GM21529 (cell line): ENCODE measurements at regions not wholly inside any gene's neighbourhood (a gene's known extent, or its start where the extent isn't known, plus 50 kb on each side); places are given as distances from the start of the nearest gene placed in this dataset.

Experiments used
- ATAC-seq: cut with Tn5 transposase; IDR thresholded peaks from one replicate; pipeline ENCODE4 v1.9.1; 2021; ENCODE audit not compliant: unreplicated experiment

DNA sequence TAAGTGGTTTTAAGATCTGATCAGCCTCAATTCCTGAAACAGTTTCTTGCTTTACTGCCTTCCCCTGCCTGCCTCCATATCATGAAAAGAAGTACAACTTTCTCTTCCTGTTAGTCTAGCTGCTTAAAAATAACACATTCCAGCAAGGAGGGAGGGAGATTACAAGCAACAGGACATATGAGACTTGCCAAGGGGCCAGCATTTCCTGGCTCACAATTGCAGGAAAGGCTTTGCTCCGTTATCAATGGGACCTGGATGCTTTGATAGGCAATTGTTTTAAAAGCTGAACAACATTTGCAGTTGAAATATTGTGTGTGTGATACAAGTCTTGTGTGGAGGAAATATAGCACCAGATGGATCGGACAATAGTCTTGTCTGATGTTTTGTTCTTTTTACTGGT is 425.0 kb downstream of the FAT4 start:
- ATAC-seq = no peak

DNA sequence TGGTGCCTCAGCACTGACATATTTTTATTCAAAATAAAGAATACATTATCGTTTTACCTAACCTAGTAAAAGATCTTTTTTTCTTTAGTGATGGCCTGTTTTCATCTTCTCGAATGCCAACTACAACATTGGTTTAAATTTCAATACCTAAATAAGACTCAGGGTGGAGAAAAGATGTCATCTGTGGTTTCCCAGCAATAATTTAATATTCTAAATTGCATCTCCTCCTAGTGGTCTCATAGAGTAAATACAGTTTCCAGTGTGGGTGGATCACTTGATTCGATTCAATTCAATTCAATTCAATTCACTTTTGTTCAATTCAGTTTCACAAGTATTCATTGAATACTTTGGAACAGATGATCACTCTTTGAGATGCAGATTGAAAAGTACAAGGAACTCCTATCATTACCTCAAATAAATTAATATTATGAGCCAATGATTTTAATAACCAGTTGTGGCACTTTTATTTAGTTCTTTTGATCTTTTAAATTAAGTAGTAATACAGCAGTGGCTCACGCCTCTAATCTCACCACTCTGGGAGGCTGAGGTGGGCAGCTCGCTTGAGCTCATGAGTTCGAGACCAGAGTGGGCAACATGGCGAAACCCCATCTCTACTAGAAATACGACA is 427.2 kb downstream of the FAT4 start:
- no peak for ATAC-seq

DNA sequence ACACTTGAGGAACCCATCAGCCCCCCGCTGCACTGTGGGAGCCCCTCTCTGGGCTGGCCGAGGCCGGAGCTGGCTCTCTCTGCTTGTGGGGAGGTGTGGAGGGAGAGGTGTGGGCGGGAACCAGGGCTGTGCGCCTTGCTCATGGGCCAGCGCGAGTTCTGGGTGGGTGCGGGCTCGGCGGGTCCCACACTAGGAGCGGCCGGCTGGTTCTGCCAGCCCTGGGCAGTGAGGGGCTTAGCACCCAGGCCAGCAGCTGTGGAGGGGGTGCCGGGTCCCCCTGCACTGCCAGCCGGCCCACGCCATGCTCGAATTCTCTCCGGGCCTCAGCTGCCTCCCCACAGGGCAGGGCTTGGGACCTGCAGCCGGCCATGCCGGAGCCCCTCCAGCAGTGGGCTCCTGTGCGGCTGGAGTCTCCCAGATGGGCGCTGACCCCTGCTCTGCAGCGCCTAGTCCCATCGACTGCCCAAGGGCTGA is 430.2 kb downstream of the FAT4 start:
- no peak for ATAC-seq

DNA sequence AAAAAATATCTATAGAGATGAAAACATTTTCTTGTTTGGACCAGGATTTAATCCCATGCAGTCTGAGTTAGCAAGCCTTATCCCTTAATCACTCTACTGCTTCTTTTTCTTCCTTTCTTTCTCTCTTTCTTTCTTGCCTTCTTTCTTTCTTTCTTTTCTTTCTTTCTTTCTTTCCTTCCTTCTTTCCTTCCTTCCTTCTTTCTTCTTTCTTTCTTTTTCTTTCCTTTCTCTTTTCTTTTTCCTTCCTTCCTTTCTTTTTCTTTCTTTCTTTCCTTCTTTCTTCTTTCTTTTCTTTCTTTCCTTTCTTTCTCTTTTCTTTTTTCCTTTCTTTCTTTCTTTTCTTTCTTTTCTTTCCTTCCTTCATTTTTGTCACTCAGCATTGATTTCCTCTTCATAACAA is 434.6 kb downstream of the FAT4 start:
- no peak for ATAC-seq

DNA sequence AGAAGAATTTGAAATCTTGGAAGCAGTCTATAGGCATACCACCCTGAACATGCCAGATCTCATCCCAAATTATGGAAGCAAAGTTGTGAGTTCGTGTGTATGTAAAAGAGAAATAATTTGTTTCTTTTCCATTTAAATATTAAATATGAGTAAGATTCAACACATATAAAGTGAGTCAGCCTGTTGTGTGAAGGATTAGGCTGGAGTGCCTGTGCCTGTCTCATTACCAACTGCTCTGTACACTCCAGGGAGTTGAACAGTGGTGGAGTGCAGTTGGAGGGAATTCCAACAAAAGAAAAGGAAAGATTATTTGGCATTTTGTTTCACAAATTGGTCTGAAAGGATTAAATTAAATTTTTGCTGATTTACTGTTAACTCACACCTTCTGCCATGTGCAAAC is 435.6 kb downstream of the FAT4 start:
- no peak for ATAC-seq

DNA sequence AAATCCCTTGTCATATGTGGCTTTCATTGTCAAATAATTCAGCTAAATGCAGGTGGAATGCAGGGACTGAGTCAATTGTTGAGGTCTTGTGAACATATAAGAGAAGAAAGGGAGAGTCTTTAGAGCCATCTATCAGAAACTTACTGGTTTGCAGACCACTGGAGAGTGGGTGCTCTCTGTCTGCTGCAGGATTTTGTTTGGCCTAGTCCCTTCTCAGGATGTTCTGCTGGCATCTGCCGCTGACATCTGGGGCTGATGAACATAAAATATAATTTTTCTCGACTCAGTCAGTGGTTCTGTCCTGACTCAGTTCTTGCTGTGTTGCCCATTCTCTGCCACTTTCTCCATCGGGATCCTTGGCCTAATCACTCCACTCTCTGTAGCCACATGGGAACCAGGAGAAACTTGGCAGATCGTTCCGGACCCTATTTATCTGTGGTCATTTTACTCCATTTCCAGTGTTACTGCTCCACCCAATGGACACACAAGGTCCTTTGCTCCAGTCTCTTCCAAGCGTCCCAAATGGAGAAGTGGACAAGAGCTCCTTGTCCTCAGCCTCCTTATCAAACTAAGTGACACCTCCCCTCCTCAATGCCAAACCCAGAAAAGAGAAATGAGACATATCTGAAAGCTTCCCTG is 436.2 kb downstream of the FAT4 start:
- ATAC-seq = no peak

DNA sequence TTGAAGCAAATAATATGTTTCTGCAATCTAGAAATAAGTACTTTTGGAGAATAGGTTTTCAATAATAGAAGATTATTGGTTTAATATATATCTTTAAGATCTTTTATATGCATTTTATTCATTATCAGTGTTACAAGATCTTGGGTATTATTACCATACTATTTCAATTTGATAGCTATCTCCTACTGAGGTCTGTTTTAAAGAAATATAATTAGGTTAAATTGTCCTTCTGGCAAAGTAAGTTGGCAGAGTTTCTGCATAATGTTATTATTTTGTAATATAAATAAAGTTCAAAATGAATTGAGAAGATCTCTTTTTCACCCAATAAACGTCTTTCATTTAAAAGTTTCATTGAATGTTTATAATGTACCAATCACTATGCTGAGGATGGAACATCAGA is 443.7 kb downstream of the FAT4 start:
- ATAC-seq = no peak

DNA sequence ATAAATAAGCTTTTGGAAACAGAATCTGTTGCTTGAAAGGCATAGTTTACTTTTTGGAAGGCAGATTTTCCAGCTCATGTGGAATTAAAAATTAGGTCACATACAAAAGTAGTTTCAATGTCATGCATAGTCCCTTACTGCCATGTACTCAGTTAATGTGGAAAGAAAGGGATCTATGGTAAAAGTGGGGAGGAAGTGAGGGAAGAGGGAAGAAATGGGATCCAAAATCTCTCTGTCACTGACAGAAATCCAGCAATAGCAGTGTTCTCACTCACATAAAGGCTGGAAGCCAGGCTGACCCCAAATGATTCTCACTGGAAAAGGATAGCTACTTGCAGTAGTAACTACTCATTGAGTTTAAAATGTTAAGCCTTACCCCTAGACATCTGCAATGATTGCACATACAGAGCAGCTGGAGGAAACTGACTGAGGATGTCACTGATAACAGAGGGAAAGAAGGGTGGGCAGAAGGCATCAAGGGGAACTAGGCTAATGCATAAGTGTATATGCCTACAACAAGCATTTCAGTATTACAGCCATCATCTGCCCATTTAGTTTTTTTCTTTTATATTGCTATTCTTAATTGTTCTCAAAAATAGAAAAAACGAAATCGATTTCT is 445.6 kb downstream of the FAT4 start:
- no peak for ATAC-seq

DNA sequence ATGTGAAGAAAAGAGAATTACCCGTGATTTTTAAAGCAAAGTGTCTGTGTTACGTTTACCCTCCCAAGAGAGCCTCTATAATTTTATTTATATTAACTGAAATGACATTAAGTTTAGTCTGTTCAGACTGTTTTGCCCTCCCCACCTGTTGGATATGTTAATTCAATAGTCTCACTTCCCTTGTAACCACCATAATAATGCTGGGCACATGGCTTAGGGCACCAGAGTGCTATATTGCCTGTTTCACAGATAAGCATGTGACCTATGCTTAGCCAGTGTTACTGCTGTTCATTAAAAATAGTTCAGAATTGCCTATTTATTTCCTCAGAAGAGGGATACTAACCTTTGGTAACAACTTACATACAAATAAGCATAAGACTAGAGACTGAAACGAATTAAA is 446.2 kb downstream of the FAT4 start:
- ATAC-seq = no peak

DNA sequence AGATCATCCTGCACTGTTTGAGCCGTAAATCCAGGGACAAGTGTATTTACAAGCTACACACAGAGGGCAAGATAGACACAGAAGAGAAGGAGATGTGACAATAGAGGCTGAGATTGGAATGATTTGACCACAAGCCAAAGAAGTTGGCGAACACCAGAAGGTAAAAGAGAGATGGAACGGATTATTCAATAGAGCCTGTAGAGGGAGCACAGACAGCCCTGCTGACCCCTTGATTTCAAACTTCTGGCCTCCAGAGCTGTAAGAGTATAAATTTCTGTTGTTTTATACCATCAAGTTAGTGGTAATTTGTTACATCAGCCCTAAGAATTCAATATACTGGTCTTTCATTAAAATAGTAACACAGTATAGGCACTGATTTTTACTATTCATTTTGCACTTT is 447.8 kb downstream of the FAT4 start:
- no peak for ATAC-seq

DNA sequence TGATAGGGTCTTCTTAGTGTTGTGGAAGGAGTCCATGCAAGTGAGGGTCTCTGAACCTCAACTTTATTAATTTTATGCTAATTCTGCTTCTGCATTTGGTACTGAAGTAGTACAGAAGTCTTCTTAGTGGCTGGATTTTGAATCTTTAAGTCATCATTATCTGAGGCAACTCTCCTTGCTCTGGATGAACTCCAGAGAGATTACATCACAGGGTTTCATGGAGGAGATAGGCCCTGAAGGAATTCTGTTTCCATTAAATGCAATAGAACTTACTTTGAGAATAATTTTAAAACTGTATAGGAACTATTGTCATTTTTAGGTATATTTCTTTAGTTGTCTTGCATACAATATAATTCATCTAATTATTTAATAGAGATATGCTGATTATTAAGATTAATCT is 451.2 kb downstream of the FAT4 start:
- no peak for ATAC-seq

DNA sequence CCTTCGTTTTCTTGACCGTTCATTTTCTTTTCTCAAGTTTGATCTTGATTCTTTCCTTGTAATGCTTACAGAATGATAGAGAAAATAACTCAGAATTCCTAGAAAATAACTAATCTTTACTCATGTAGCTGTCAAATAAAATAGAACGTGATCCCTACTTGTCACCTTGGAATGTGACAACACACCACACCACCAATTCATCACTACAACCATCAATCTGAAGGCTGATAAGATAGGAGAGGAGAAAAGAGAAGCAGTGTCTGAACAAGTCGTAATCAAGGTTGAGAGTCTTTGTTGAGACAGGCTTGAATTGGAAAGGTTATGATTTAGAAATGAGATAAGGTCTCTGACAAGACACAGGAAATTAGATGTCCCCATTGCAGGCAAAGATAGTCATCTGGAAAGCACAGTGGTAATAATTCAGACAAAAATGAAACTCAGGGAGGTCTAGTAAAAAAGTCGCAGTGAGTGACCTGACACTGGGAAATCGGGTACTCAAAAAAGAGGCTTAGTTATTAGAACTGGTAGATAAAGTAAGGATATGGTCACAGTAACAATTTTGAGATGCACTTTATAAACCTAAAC is 456.2 kb downstream of the FAT4 start:
- no peak for ATAC-seq

DNA sequence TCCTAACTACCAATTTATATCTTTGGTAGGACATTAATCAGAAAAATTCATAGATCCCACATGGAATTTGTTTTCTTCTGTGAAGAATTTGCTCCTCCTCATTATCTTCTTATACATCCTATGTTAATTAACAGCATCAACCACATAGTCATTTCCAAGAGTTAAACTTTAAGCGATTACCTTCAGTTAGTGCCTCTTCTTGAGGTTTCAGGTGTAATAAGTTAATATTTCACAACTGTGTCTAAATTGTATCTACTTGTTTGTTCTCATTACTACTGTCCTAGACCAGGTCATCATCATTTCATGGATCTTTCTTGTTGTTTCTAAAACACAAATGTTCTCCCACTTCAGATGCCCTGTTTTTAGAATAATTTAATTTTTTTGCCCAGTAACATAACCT is 457.9 kb downstream of the FAT4 start:
- ATAC-seq = no peak

DNA sequence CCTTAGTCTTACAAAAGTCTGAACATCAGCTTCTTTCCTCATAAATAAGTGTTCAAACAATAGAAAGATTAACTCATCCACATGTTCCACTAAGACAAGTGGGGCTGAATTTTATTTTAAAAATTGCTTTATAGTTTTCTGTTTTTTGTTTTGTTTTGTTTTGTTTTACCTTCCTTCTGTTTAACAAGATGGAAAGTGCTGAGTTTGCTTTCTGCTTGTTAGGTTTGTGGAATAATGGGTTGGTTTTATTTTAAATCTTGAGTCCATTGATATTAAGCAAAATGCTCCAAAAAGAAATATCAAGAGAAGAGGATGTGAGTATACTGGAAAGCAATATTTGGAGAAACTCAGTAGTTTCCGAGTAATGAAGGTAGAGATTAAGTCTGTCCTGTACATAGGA is 458.7 kb downstream of the FAT4 start:
- ATAC-seq = no peak

DNA sequence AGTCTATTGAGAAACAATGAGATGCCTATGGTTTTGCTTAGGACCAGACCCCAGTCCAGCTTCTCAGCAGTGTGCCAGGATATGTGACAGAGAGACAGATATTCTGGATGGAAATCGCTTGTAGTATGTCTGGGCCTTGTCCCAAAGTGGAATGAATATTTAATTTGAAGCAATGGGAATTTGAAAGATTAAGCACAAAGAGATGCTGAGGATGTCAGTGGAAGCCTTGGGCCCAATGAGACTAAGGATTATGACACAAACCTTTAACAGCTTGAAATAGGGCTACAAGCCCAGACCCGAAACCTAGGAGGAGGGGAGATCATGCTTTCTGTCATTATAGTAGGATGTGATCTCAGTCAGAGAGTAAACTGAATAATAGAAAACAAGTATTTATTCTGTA is 459.2 kb downstream of the FAT4 start:
- ATAC-seq = no peak

DNA sequence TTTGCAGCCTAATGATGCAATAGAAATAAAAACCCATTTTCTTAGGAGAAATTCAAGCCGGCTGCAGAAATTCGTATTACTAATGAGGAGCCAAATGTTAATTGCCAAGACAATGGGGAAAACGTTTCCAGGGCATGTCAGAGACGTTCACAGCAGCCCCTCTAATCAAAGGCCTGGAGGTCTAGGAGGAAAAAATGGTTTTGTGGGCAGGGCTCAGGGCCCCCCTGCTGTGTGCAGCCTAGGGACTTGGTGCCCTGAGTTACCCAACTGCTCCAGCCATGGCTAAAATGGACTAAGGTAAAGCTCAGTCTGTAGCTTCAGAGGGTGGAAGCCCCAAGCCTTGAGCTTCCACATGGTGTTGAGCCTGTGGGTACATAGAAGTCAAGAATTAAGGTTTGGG is 461.4 kb downstream of the FAT4 start:
- no peak for ATAC-seq

DNA sequence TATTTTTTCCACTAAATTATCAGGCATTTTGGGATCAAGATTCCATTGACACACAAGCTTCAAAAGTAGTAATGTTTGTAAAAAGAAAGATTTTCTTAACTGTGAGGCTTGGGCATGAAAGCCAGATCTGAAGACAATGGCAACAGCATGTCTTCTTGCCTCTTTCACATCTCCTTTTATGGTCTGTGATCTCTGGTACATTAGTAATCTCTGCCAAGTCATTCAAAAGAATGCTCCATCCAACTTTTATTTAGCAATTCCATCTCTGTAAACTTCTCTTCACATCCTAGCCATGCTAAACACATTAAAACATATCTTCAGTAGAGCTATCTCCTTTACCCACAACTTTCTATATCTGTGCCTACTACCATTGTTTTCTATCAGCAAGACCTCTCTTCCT is 465.4 kb downstream of the FAT4 start:
- no peak for ATAC-seq

DNA sequence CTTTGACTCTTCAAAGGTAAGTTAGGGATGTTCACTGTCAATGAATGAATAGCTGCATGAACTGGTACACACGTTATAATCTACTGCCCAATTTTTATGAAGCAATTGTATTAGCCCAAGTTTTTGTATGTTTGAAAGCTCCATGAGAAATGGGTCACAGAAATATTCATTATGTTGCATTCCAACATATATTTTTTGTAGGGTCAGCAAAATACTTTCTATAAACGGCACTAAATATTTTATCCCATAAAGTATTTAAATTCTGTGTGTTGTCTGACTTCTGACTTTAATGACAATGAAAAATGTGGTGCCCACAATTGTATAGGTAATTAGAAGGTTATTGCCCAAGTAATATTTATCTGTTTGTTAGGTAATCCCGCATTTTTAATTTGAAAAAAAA is 466.0 kb downstream of the FAT4 start:
- ATAC-seq = no peak

DNA sequence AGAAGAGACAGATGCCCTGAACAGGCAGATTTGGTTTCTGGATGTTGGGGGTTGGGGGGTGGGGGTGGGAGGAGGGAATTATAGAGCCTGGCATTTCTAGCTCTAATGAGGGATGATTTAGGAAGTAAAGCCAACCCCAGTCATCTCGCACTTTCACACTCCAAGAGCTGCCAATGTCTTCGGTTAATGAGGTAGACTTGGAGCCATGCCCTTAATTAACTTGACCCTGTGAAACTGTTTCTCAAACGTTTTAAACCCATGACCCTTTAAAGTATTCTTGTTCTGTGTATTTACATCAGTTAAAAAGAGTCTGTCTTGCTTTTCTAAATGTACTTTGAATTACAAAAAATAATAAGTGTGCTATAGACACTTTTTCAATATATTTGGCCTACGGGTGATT is 466.9 kb downstream of the FAT4 start:
- ATAC-seq = no peak

DNA sequence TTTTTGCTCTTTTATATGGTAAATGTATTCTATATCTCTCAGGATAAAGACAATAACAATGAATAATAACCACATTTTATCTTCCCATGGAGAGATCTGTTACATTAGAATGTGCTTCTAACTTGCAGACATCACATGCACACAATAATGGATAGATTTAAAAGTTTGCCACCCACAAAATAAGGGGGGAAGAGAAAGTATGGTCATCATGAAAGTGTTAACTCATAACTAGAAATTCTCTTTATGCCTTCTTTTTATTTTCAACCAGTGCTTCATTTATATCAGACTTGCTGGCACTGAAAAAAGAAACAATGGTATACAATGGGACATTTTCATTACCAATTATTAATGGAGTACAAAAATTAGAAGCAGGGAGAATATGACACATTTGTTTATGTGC is 470.0 kb downstream of the FAT4 start:
- ATAC-seq = no peak

DNA sequence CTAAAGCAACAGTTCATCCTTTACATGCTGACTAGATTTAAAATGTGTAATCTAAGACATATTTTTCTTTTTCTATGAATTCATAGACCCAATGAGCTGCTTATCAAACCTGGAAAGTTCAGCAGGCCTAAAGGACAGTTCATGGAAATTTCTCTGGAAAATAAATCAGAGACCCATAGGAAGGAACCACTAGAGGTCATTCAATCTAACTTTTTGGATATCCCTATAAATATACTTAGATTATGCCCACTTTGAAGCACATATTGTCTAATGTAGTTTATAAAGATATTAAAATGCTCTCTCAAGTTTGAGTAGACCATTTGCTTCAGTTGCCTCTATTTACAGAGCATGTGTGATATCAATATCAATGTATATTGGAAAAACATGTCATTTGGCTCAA is 473.0 kb downstream of the FAT4 start:
- no peak for ATAC-seq

DNA sequence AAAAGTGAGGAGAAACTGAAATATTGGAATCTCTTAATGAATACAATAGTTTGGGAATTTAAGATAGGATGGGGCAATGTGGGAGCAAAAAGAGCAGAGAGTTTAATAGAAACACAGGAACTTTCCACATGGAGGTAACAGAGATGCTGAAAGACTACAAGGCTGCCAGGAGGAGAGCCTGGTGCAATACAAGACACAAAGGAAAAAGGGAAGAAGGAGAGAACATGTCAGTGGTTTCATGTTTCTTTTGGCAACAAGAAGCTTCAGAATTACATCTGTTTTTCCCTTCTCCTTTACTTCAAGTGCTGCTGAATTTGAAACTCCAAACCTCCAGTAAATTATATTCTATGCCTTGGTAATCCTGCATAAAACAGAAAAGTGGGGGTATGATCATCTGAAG is 474.3 kb downstream of the FAT4 start:
- ATAC-seq = no peak
